ENCODE measurements at regions not wholly inside any gene's neighbourhood (a gene's known extent, or its start where the extent isn't known, plus 50 kb on each side); places are given as distances from the start of the nearest gene placed in this dataset.

DNA sequence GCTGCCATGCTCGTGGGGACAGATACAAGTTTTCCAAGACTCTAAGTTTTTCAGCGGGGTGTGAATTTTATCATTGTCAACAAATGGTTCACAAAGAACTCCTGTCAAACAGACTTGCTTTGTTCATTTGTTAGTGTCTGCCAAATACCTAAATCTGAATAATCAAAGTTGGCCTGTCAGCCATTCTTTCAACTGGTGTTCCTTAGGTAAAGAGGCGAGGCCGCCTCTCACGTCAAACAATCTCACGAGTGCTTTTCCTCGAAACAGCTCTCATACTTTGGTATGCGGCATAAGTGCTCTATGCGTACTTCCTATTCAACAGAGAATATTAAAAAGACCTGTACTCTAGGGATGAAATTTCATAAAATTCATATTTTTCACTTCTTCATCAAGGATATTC is 51.4 kb upstream of the KANK4 start:
- H3K27ac ChIP-seq = no peak overlapping the region
- TF ChIP-seq, protein P1, sequence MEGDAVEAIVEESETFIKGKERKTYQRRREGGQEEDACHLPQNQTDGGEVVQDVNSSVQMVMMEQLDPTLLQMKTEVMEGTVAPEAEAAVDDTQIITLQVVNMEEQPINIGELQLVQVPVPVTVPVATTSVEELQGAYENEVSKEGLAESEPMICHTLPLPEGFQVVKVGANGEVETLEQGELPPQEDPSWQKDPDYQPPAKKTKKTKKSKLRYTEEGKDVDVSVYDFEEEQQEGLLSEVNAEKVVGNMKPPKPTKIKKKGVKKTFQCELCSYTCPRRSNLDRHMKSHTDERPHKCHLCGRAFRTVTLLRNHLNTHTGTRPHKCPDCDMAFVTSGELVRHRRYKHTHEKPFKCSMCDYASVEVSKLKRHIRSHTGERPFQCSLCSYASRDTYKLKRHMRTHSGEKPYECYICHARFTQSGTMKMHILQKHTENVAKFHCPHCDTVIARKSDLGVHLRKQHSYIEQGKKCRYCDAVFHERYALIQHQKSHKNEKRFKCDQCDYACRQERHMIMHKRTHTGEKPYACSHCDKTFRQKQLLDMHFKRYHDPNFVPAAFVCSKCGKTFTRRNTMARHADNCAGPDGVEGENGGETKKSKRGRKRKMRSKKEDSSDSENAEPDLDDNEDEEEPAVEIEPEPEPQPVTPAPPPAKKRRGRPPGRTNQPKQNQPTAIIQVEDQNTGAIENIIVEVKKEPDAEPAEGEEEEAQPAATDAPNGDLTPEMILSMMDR (conservative IDR thresholded peaks at IDR 0.05) = no peak
- TF ChIP-seq ZFX (IDR thresholded peaks at IDR 0.05) = no peak

DNA sequence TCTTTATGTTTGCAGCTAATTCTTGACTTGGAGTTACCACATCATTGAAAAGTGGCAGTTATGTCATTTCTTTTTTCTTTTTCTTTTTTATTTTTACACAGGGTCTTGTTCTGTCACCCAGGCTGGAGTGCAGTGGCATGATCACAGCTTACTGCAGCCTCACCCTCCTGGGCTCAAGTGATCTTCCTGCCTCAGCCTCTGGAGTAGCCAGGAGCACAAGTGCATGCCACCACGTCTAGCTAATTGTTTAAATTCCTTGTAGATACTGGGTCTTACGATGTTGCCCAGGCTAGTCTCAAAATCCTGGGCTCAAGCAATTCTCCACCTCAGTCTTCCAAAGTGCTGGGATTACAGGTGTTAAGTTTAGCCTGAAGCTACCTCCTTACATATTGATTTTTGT is 52.1 kb upstream of the KANK4 start:
- H3K27ac ChIP-seq = no peak overlapping the region
- no peak for TF ChIP-seq ZFX (IDR thresholded peaks at IDR 0.05)
- TF ChIP-seq, protein P1 (conservative IDR thresholded peaks at IDR 0.05) = no peak

DNA sequence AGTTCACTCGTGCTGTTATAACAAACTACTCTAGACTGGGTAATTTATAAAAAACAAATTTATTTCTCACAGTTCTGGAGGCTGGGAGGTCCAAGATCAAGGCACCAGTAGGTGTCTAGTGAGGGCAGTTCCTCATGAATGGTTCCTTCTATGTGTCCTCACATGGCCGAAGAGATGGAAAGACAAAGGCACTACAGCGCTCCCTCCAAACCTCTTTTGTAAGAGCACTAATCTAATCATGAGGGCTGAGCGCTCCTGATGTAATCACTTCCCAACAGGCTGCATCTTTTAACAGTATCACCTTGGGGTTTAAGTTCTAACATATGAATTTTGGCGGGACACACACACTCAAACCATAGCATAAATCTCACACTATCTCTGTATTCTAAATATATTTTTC is 54.0 kb upstream of the KANK4 start:
- H3K27ac ChIP-seq = no peak overlapping the region
- TF ChIP-seq, protein P1 (conservative IDR thresholded peaks at IDR 0.05) = no peak
- no peak for TF ChIP-seq ZFX (IDR thresholded peaks at IDR 0.05)

DNA sequence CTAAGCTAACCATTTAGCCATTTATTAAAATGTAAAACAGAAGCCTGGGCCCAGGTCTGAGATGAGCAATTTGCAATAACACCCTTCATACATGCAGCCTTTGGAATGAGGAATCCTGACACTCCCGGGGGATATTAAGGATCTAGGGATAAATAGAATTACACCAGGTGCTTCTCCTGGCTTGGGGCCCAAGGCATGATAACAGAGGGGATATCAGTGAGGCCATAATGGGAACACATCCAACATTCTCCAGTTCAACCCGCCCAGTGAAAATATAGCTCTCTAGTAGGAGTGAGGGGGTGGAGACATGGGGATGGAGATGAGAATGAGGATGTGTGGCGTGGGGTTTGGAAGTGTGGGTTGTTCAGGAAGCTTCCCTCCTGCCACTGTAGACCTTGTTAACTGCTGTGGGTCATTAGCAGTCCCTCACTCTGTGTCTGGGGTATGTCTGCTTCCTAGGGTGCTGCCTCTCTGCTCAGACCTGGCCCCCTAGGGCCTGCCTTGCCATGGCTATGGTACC is 57.9 kb upstream of the KANK4 start:
- TF ChIP-seq ZFX (IDR thresholded peaks at IDR 0.05) = no peak
- TF ChIP-seq, protein P1 (conservative IDR thresholded peaks at IDR 0.05) = no peak
- no peak overlapping the region for H3K27ac ChIP-seq

DNA sequence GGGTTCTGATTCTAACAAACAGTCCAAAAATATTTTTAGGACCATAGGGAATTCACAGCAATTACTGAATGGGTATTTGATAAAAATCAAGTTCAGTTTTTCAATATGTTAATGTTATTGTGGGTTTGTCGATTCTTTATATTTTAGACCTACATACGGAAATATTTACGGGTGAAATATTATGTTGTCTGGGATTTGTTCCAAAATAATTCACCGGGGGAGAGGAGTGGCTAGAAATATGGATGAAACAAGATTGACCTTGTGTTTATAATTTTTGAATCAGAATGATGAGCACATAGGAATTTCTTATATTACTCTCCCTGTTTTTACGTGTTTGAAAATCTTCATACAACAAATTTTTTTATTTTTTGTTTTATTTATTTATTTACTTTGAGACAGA is 56.7 kb upstream of the USP1 start:
- TF ChIP-seq, protein P1 (conservative IDR thresholded peaks at IDR 0.05) = no peak
- TF ChIP-seq ZFX (IDR thresholded peaks at IDR 0.05) = no peak

DNA sequence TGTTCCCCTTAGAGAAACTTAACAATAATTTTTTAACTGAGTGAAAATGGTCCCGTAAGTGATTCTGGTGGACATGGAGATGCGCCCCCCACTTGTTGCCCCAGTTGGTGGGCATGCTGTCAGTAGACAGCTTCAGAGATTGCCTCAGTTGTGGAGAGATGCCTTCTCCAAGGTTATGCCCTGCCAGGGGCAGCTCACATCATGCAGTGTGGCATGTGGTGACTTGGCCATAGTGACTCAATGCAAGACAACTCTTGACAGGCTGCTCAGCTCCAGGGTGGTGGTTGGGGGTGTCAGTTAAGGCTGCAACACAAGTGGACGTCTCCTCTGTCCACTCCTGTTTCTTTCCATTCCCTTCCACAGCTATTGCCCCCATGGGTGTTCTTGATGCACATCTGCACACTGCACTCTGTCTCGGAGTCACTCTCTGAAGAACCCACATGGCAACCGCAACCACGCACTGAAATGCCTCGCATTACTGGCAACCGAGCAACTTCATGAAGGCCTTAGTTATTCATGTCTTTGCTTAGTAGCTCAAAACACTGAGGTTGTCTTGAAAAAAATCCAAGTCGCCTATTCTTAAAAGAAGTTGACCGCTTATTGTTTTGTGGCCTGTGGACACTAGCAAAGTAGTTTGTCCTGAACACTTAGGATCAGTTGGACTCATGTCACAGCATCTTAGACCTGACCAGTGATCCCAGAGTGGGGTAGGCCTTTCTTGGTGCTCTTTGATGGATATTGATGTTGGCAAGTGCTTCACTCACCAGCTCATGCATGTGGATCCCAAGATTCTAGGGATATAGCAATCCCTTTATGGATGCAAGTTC is 54.8 kb upstream of the USP1 start:
- TF ChIP-seq, protein P1 (conservative IDR thresholded peaks at IDR 0.05) = no peak
- no peak for TF ChIP-seq ZFX (IDR thresholded peaks at IDR 0.05)
- no peak overlapping the region for H3K27ac ChIP-seq

More for the DNA sequence above, 56.7 kb upstream of the USP1 start:
- no peak overlapping the region for H3K27ac ChIP-seq

DNA sequence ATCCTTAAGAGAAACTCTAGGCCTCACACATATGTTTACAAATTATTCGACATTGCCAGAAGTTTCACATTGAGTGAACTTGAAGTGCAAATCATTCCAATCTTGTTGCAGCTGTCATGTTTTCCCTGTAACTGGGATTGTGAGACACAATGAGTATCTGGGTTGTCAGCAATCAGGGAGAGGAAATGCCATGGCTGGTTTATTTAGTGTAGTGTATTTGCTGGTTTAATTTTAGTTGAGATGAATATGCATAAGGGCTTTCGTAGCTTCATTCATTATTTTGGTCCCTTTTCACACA is 54.2 kb upstream of the USP1 start:
- H3K27ac ChIP-seq = no peak overlapping the region
- TF ChIP-seq, protein P1 (conservative IDR thresholded peaks at IDR 0.05) = no peak
- no peak for TF ChIP-seq ZFX (IDR thresholded peaks at IDR 0.05)
